NOMO-1 treated with dmso at 0.1 percent for 144 hours (cell line): ENCODE measurements at regions not wholly inside any gene's neighbourhood (a gene's known extent, or its start where the extent isn't known, plus 50 kb on each side); places are given as distances from the start of the nearest gene placed in this dataset.
"Not testable (repeated sequence)": the region's sequence is repeated elsewhere in the genome, so short reads cannot be mapped to it uniquely, and the experiment has no call there.

Experiments used
- DNase-seq: peaks from one replicate; lab custom pipeline; 2025; ENCODE audit not compliant: unreplicated experiment; lab: John Stamatoyannopoulos, UW

DNA sequence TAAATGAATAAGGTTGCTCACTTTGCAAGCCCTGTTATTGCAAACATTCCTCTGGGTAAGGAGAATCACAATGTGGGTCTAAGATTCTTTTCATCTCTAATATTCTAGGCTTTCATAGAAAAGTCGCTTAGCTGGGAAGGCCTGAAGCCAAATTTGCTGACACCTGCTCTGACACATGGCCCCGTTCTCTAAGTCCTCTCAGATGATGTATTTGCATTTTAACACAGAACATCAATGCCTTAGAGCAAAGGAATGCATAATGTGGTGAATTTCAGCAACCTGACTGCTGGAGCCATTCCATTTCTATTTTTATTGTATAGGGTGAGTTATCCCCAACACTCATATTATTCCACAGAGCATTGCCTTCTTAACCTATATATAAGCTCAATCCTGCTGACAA lies 682.1 kb upstream of the NRP1 start:
- DNase-seq: no peak

DNA sequence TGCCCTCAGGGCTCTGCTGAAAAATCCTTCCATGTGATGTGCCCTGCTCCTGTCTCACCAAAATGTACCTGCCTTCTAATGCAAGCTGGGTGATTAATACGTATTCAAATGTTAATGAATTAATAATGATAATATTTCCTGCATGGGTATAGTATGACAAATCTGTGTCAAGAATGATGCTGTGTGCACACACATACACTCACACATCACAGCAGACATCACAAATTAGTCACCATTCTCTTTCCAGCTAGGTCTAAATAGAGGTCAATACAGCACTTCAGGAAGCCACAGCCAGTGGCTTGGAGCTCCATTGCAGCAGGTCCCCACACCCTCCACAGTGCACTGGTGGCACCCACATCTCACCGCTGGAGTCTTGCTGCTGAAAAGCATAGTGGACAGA lies 681.2 kb upstream of the NRP1 start:
- DNase-seq: no peak

GRCh38 chr10:34013235-34013634 lies 678.8 kb upstream of the NRP1 start:
- DNase-seq: no peak

- DNase-seq: no peak
Observed at GRCh38 chr10:34010891-34011290, 676.4 kb upstream of the NRP1 start.

- not testable (repeated sequence) for DNase-seq
Observed at GRCh38 chr10:34010228-34010627, 675.8 kb upstream of the NRP1 start.

DNA sequence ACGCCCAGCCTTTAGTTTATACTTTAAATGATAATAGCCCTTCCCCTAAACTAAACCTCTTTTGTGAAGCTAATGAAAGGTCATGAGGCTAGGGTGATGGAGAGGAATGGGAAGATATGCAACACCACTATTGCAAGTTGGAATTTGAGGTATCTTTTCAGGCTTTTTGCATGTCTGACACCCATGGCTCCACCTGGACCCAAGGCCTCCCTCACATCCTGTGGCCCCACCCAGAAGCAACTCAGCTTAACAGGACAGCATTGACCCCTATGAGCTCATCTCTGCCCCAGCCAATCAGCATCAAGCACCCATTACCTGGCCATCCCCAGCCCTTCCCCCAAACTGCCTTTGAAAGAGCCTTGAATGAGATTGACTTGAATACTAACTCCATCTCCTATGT lies 674.2 kb upstream of the NRP1 start:
- DNase-seq: no peak

- no peak for DNase-seq
Observed at GRCh38 chr10:34006471-34006870, 672.0 kb upstream of the NRP1 start.

DNA sequence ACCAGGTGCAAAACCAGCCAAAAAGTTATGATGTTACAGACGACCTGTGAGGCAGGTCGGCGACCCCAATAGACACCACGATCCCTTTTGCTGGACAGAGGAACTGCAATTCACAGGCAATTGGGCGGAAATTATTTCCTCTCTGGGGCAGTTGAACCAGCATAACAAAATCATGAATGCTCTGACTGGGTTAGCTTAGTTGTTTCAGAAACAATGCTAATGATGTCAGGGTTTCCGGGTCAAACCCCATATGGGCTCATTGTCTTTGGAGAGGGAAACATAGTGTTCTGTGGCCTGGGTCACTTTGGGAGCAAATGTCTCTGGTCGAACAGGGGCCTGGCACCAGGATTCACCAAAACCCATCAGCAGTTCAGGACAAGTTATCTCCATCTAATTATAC lies 669.1 kb upstream of the NRP1 start:
- no peak for DNase-seq

- DNase-seq: no peak
Observed at GRCh38 chr10:34002896-34003295, 668.4 kb upstream of the NRP1 start.

- no peak for DNase-seq
Observed at GRCh38 chr10:34001831-34002230, 667.4 kb upstream of the NRP1 start.

DNA sequence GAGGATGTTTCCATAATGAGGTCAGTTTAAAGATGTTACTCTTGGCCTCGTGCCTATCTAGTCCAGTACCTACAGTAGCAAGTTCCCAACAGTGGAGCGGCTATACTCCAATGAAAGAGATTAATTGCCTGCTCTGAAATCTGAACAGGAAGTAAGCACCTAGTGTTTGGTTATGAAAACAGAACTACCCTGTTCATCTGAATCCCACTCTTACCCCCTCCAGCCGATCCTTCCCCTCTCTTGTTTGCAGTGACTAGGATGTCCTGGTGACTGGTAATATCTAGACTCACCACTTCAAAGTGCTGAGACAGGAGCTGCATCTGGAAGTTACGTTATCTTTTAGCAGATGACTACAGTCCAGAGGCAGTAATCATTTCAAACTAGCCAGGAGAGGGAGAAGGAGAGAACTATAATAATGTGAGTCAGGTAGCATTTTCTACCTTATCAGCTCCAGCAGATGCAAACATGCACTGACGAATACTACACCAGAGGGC lies 666.7 kb upstream of the NRP1 start:
- DNase-seq: no peak

DNA sequence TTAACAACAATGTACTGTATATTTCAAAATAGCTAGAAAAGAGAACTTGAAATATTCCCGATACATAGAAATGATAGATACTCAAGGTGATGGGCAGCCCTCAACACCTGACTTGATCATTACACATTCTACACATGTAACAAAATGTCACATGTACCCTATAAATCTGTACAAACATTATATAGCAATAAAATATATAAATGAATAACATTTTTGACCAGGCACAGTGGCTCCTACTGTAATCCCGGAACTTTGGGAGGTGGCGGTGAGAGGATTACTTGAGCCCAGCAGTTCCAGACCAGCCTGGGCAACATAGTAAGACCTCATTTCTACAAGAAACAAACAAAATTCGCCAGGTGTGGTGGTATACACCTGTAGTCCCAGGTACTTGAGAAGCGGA lies 659.5 kb upstream of the NRP1 start:
- DNase-seq: no peak

DNA sequence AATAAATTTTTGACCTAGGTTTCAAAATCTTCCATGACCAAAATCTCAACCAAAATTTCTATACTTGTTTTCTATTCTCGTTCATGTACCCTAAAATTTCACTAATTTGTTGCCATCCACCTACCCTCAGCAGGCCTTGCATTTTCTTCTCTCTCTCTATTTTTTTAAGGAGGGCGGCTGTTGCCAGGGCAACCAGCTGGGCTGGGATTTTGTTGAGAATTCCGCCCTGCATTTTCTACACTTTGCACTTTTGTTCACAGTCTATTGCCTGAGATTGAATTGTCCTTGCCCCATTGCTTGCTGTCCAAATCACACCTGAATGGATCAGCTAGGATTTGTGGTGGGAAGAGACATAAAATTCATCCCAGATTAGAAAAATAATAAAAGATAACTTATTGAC lies 657.5 kb upstream of the NRP1 start:
- no peak for DNase-seq

GRCh38 chr10:33986515-33986914 lies 652.0 kb upstream of the NRP1 start:
- no peak for DNase-seq

- DNase-seq: no peak
Observed at GRCh38 chr10:33986016-33986415, 651.5 kb upstream of the NRP1 start.

- DNase-seq: no peak
Observed at GRCh38 chr10:33982995-33983394, 648.5 kb upstream of the NRP1 start.

DNA sequence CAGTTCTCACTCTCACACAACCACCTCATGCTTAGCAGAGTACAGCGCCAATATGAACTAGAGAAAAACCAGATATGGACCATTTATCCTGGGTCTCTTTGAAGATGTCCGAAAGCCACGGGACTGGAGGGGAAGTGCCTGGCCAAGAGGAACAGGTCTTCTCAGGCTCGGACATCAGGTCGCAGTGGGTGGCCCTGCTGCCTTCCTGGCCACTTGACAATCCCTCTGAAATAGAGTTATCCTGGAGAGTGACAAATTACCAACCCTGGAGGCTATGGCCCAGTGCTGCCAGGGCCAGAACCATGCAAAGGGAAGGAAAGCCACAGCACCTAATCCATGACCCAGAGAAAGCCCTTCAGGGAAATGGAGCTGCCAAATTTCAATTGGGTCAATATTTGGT lies 646.8 kb upstream of the NRP1 start:
- no peak for DNase-seq

DNA sequence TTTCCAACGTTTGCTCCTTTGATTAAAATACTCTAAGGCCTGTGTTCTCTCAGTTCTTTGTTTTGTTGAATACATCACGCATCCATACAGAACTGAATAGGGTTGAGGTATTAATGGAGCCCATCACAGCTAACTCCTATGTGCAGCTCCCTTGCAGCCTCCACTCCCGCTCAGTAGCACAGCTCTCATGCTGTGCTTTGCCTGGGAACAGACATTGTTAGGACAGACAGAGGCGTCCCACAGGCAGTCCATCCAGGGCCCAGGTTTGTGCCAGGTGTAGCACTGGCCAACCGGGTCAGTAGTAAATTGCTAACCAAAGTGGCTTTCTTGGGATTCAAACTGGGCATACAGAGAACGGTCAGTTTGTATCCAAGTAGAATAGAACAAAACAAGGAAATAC lies 644.7 kb upstream of the NRP1 start:
- DNase-seq: no peak

GRCh38 chr10:33975481-33975880 lies 641.0 kb upstream of the NRP1 start:
- no peak for DNase-seq

DNA sequence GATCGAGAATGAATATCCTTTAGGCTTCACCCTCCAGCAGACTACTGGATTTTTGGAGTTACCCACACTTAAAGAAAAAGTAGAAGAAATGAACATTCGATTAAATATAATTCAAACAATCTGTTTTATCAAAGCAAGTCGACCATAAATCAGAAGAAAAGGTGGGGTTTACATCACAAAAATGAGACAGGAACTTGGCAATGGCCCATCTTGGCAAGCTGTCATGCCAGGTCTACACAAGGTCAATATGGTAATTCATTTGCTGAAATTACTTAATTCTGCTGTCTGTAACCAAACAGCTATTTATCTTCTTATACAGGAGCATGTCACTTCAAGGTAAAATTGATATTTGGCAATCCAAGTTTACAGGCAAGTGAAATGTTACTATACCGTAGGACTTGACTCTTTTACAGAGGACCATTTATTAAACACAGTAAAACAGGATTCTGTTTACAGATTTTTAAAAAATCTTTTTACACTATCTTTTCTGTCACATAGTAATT lies 640.6 kb upstream of the NRP1 start:
- DNase-seq: no peak

DNA sequence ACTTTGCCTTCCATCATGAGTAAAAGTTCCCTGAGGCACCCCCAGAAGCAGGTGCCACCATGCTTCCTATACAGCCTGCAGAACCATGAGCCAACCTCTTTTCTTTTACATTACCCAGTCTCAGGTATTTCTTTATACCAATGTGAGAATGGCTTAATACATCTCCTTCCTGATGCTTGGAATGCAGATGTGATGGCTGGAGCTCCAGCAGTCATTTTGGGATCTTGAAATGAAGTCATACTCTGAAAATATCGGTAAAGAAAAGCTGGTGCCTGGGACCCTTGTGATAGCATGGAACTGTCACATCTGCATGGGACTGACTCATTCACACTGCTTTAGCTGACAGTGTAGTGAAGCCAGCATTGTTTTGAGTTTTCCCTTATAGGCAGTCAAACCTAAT lies 634.5 kb upstream of the NRP1 start:
- no peak for DNase-seq

GRCh38 chr10:33967606-33968120 lies 633.2 kb upstream of the NRP1 start:
- no peak for DNase-seq

GRCh38 chr10:33966946-33967345 lies 632.5 kb upstream of the NRP1 start:
- DNase-seq: no peak
